ENCODE measurements at regions not wholly inside any gene's neighbourhood (a gene's known extent, or its start where the extent isn't known, plus 50 kb on each side); places are given as distances from the start of the nearest gene placed in this dataset.

DNA sequence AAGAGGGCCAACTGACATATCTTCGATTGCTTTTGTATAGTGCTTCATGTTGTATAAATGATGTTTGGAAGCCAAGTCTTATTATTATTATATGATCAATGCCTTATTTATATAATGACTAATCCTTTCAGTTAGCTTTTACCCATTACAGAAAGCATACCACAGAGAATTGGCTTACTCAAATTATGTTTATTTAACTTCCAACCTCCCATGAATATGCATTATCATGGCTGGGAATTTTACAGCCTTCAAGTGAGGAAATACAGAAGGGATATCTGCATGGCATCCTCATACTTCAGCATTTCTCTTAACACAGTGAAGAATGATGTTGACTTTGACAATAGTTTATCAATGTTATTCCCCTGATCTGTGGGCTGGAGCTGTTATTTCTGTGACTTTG, 225.9 kb upstream of the GAP43 start:
- DNase-seq, result no peak
- Histone ChIP-seq H3K27me3 (no peaks in the 10 kb centered on the region), H3K4me3 (no peak overlapping the region), H3K9me3 (no peaks in the 10 kb centered on the region), H3K36me3 (no peaks in the 10 kb centered on the region), H3K4me1 (no peaks in the 10 kb centered on the region), H3K27ac (no peak overlapping the region)
- ATAC-seq, result no peak
- in situ Hi-C loops (cut with MboI; ENCODE audit: low sequenced_read_pairs in 4 of 4) (no loop called here), intact Hi-C loops (cut with DNase I; ENCODE audit: low total_unique reads) (no loop called here)
- TF ChIP-seq, protein P1, sequence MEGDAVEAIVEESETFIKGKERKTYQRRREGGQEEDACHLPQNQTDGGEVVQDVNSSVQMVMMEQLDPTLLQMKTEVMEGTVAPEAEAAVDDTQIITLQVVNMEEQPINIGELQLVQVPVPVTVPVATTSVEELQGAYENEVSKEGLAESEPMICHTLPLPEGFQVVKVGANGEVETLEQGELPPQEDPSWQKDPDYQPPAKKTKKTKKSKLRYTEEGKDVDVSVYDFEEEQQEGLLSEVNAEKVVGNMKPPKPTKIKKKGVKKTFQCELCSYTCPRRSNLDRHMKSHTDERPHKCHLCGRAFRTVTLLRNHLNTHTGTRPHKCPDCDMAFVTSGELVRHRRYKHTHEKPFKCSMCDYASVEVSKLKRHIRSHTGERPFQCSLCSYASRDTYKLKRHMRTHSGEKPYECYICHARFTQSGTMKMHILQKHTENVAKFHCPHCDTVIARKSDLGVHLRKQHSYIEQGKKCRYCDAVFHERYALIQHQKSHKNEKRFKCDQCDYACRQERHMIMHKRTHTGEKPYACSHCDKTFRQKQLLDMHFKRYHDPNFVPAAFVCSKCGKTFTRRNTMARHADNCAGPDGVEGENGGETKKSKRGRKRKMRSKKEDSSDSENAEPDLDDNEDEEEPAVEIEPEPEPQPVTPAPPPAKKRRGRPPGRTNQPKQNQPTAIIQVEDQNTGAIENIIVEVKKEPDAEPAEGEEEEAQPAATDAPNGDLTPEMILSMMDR (IDR thresholded peaks at IDR 0.05 in 4 of 5, conservative IDR thresholded peaks at IDR 0.05 in 1 of 5), result no peak
- no peak for TF ChIP-seq POLR2A (IDR thresholded peaks at IDR 0.05)

DNA sequence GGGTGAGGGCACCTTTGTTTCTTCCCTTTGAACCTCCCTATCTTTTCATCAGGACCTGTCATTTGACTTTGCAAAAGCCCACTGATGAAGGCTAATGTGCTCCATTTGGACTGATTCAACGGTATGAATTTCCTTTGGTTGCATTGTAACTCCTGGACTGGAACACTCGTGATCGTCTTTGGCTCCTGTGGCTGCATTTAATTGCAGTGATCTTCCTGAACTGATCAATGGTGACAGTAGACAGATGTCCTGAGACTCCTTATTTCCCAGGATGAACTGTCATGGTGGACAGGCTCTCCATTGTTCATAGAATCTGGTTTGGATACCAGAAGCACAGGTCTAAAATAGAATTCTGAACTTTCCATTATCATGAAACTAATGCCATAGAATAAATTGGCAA, 224.8 kb upstream of the GAP43 start:
- ATAC-seq (no peak), DNase-seq (no peak)
- no peaks in the 10 kb centered on the region for H3K27me3 ChIP-seq
- H3K4me3 ChIP-seq, result no peak overlapping the region
- no peak for TF ChIP-seq POLR2A (IDR thresholded peaks at IDR 0.05)
- TF ChIP-seq, protein P1 (IDR thresholded peaks at IDR 0.05 in 4 of 5, conservative IDR thresholded peaks at IDR 0.05 in 1 of 5), result no peak
- H3K9me3 ChIP-seq, result no peaks in the 10 kb centered on the region
- no peak overlapping the region for H3K27ac ChIP-seq
- H3K36me3 ChIP-seq, result no peaks in the 10 kb centered on the region
- in situ Hi-C loops (cut with MboI; ENCODE audit: low sequenced_read_pairs in 4 of 4) (no loop called here), intact Hi-C loops (cut with DNase I; ENCODE audit: low total_unique reads) (no loop called here)
- no peaks in the 10 kb centered on the region for H3K4me1 ChIP-seq

DNA sequence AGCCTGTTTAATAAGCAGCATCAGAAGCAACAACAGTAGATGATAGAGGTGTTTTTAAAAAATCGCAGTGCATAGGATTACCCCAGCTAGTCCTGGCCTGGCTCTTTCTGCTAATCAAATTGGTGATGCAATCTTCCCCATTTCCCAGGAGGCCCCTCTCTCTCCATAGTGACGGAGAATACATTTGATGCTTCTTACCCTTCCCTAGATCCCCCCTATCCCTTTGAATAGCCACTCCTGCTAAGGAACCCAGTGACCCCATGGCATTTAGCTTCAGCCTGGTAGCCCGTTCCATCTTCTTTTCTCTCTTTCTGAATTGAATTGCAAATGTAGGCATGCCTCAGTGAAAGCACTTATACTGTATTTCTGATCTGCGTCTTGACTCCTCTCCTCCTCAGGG, 223.6 kb upstream of the GAP43 start:
- no peaks in the 10 kb centered on the region for H3K9me3 ChIP-seq
- DNase-seq (no peak), ATAC-seq (no peak)
- TF ChIP-seq, protein P1 (IDR thresholded peaks at IDR 0.05 in 4 of 5, conservative IDR thresholded peaks at IDR 0.05 in 1 of 5), result no peak
- TF ChIP-seq POLR2A (IDR thresholded peaks at IDR 0.05), result no peak
- intact Hi-C loops (cut with DNase I; ENCODE audit: low total_unique reads), result no loop called here
- H3K4me1 ChIP-seq, result no peaks in the 10 kb centered on the region
- no peaks in the 10 kb centered on the region for H3K27me3 ChIP-seq
- H3K36me3 ChIP-seq, result no peaks in the 10 kb centered on the region
- in situ Hi-C loops (cut with MboI; ENCODE audit: low sequenced_read_pairs in 4 of 4), result no loop called here
- H3K27ac ChIP-seq, result no peak overlapping the region
- no peak overlapping the region for H3K4me3 ChIP-seq

DNA sequence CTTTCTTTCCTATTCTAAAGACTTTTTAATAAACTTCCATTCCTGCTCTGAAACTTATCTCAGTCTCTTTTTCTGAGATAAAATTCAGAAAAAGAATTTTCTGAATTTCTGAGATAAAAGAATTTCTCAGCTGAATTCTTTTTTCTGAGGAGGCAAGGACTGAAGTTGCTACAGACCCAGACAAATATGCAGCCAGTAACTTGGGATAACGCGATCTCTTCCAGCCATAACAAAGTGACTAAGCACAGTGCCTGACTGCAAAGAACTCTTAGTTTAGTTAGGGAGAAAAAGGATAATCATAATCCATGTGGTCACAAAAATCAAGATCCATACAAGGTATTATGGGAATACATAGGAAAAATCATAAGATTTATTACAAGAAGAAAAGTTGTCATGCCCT, 222.0 kb upstream of the GAP43 start:
- DNase-seq, result no peak
- Histone ChIP-seq H3K9me3 (no peaks in the 10 kb centered on the region), H3K36me3 (no peaks in the 10 kb centered on the region), H3K27me3 (no peaks in the 10 kb centered on the region), H3K27ac (no peak overlapping the region), H3K4me3 (no peak overlapping the region), H3K4me1 (no peaks in the 10 kb centered on the region)
- intact Hi-C loops (cut with DNase I; ENCODE audit: low total_unique reads) (no loop called here), in situ Hi-C loops (cut with MboI; ENCODE audit: low sequenced_read_pairs in 4 of 4) (no loop called here)
- no peak for ATAC-seq
- TF ChIP-seq, protein P1 (IDR thresholded peaks at IDR 0.05 in 4 of 5, conservative IDR thresholded peaks at IDR 0.05 in 1 of 5), result no peak

DNA sequence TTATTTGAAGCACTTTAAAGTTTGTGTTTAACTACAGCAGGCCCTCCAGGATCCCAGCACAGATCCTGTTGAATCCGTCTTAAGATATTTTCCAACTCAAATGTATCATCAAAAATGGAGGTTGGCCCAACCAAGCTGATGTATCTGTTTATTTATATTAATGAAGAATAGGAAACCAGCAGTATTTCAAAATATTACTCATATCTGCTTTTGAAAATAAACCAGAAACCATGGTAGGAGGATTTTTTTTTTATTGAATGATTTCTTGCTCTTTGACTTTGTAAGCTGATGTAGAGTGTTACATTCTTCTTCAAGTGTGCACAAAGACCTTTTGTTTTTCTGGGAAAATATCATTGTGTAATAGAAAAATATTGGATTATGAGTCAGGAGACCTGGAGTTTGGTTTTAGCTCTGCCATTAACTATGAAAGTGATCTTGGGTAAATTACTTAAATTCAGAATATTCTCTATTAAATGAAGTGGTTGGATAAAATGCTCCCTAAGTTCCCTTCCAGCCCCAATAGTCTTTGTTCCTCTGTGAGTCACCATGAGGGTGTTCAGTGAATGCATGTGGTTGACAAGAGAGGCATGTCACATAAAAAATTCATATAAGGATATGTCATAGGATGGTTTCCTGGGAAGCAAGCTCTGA, 221.3 kb upstream of the GAP43 start:
- ATAC-seq (no peak), DNase-seq (no peak)
- Histone ChIP-seq H3K27me3 (no peaks in the 10 kb centered on the region), H3K36me3 (no peaks in the 10 kb centered on the region), H3K9me3 (no peaks in the 10 kb centered on the region), H3K27ac (no peak overlapping the region), H3K4me1 (no peaks in the 10 kb centered on the region), H3K4me3 (no peak overlapping the region)
- intact Hi-C loops (cut with DNase I; ENCODE audit: low total_unique reads) (no loop called here), in situ Hi-C loops (cut with MboI; ENCODE audit: low sequenced_read_pairs in 4 of 4) (no loop called here)
- TF ChIP-seq, protein P1 (IDR thresholded peaks at IDR 0.05 in 4 of 5, conservative IDR thresholded peaks at IDR 0.05 in 1 of 5), result no peak
- no peak for TF ChIP-seq POLR2A (IDR thresholded peaks at IDR 0.05)
